Stomach (tissue), 4 donors: ENCODE measurements at regions not wholly inside any gene's neighbourhood (a gene's known extent, or its start where the extent isn't known, plus 50 kb on each side); places are given as distances from the start of the nearest gene placed in this dataset.

Experiments used
- POLR2A ChIP-seq, 4 donors: fragments of 450-650 bp; IDR thresholded peaks; one replicate each; pipeline ENCODE4 v1.6.1; 2016; ENCODE audit warnings: antibody characterized with exemption in 4 of 4, control low read depth in 2 of 4, mild to moderate bottlenecking in 1 of 4, moderate library complexity in 1 of 4
- TF ChIP-seq, protein P1 (sequence below), 7 experiments: fragments of 450-650 bp in 4 of 7; fragments of 200-600 bp in 3 of 7; sonication (generic) in 3 of 7; IDR thresholded peaks; one replicate each; pipeline ENCODE4 v1.5.1; 2016 to 2019; ENCODE audit warnings: antibody characterized with exemption in 7 of 7, control low read depth in 2 of 7, mild to moderate bottlenecking in 1 of 7

- no peak for TF ChIP-seq POLR2A (IDR thresholded peaks at IDR 0.05)
- TF ChIP-seq, protein P1, sequence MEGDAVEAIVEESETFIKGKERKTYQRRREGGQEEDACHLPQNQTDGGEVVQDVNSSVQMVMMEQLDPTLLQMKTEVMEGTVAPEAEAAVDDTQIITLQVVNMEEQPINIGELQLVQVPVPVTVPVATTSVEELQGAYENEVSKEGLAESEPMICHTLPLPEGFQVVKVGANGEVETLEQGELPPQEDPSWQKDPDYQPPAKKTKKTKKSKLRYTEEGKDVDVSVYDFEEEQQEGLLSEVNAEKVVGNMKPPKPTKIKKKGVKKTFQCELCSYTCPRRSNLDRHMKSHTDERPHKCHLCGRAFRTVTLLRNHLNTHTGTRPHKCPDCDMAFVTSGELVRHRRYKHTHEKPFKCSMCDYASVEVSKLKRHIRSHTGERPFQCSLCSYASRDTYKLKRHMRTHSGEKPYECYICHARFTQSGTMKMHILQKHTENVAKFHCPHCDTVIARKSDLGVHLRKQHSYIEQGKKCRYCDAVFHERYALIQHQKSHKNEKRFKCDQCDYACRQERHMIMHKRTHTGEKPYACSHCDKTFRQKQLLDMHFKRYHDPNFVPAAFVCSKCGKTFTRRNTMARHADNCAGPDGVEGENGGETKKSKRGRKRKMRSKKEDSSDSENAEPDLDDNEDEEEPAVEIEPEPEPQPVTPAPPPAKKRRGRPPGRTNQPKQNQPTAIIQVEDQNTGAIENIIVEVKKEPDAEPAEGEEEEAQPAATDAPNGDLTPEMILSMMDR (IDR thresholded peaks at IDR 0.05) = no peak
Observed at GRCh38 chr1:181910905-181911304, 150.6 kb downstream of the ZNF648 start.
